ENCODE measurements at regions not wholly inside any gene's neighbourhood (a gene's known extent, or its start where the extent isn't known, plus 50 kb on each side); places are given as distances from the start of the nearest gene placed in this dataset.

DNA sequence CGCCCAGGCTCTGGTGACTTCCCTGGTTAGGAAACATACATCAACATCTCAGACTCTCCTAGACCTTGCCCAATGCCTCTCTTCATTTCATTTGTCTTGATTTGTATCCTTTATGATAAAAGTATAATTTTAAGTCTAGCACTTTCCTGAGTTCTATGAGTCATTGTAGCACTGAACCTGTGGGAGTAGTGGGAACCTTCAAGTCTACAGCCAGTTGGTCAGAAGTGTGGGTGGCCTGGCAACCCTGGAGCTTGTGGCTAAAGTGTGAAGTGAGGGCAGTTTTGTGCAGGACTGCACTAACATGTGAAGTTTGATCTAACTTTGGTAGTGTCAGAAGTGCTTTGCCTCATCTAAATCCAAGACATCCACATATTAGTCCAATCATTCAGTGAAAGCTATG lies 259.3 kb upstream of the IGFBP7 start:
- TF ChIP-seq, protein P1, sequence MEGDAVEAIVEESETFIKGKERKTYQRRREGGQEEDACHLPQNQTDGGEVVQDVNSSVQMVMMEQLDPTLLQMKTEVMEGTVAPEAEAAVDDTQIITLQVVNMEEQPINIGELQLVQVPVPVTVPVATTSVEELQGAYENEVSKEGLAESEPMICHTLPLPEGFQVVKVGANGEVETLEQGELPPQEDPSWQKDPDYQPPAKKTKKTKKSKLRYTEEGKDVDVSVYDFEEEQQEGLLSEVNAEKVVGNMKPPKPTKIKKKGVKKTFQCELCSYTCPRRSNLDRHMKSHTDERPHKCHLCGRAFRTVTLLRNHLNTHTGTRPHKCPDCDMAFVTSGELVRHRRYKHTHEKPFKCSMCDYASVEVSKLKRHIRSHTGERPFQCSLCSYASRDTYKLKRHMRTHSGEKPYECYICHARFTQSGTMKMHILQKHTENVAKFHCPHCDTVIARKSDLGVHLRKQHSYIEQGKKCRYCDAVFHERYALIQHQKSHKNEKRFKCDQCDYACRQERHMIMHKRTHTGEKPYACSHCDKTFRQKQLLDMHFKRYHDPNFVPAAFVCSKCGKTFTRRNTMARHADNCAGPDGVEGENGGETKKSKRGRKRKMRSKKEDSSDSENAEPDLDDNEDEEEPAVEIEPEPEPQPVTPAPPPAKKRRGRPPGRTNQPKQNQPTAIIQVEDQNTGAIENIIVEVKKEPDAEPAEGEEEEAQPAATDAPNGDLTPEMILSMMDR (tag by site-specific recombination; IDR thresholded peaks at IDR 0.05), result no peak
- TF ChIP-seq ZNF274 (IDR thresholded peaks at IDR 0.05; ENCODE audit: low read length) (no peak), ZNF274 (tag by site-specific recombination; IDR thresholded peaks at IDR 0.05; ENCODE audit: borderline replicate concordance) (no peak), ZNF19 (tag by site-specific recombination; IDR thresholded peaks at IDR 0.05; ENCODE audit: low read depth) (no peak), ZNF121 (tag by site-specific recombination; IDR thresholded peaks at IDR 0.05) (no peak)
- TF ChIP-seq, protein P2, sequence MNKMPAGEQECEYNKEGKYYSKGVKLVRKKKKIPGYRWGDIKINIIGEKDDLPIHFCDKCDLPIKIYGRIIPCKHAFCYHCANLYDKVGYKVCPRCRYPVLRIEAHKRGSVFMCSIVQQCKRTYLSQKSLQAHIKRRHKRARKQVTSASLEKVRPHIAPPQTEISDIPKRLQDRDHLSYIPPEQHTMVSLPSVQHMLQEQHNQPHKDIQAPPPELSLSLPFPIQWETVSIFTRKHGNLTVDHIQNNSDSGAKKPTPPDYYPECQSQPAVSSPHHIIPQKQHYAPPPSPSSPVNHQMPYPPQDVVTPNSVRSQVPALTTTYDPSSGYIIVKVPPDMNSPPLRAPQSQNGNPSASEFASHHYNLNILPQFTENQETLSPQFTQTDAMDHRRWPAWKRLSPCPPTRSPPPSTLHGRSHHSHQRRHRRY (tag by site-specific recombination; IDR thresholded peaks at IDR 0.05), result no peak
